GM06990 (cell line): ENCODE measurements at regions not wholly inside any gene's neighbourhood (a gene's known extent, or its start where the extent isn't known, plus 50 kb on each side); places are given as distances from the start of the nearest gene placed in this dataset.

ENCODE experiments used
- DNase-seq: peaks from one replicate; pipeline ENCODE4 v3.0.0-alpha.2; 2011; ENCODE audit not compliant: insufficient read length; ENCODE audit errors: extremely low read depth
- H3K27me3 ChIP-seq: replicated peaks from 2 replicates; pipeline ENCODE4 v1.6.0; 2011; ENCODE audit warnings: low read length; ENCODE audit not compliant: control insufficient read depth, insufficient read depth
- H3K36me3 ChIP-seq: 2 replicates; pipeline ENCODE4 v1.5.1; 2011; ENCODE audit warnings: low read length; ENCODE audit not compliant: control insufficient read depth, insufficient read depth
- H3K4me3 ChIP-seq: replicated peaks from 2 replicates; pipeline ENCODE4 v1.5.1; 2011; ENCODE audit warnings: low read depth, mild to moderate bottlenecking, control low read depth, low read length
- TF ChIP-seq, protein P1 (sequence below): IDR thresholded peaks from 2 replicates; pipeline ENCODE4 v1.5.1; 2011; ENCODE audit warnings: low read length, control low read depth, mild to moderate bottlenecking, inconsistent platforms; ENCODE audit not compliant: insufficient read depth, poor library complexity, severe bottlenecking

DNA sequence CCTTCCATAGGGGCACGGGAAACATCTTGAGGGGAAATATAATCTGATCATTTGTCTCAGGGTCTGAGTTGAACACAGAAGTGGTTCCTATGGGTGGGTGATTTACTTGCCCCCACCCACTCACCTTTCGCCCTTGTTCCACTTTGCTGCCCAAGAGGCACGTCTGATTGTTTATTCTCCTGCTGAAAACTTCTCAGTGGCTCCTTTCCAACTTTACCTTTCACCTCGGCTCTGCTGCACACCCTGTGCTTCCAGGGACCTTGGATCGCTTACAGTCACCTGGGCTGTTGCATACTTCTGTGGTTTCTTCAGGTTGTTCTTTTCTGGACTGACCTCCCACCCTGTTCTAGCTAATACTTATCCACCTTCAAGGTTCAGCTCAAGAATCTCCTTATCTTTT lies 213.4 kb upstream of the JADE1 start:
- Histone ChIP-seq H3K4me3 (no peak overlapping the region), H3K27me3 (no peaks in the 10 kb centered on the region), H3K36me3 (no peaks in the 10 kb centered on the region)
- TF ChIP-seq, protein P1, sequence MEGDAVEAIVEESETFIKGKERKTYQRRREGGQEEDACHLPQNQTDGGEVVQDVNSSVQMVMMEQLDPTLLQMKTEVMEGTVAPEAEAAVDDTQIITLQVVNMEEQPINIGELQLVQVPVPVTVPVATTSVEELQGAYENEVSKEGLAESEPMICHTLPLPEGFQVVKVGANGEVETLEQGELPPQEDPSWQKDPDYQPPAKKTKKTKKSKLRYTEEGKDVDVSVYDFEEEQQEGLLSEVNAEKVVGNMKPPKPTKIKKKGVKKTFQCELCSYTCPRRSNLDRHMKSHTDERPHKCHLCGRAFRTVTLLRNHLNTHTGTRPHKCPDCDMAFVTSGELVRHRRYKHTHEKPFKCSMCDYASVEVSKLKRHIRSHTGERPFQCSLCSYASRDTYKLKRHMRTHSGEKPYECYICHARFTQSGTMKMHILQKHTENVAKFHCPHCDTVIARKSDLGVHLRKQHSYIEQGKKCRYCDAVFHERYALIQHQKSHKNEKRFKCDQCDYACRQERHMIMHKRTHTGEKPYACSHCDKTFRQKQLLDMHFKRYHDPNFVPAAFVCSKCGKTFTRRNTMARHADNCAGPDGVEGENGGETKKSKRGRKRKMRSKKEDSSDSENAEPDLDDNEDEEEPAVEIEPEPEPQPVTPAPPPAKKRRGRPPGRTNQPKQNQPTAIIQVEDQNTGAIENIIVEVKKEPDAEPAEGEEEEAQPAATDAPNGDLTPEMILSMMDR, result no peak
- no peak for DNase-seq

GRCh38 chr4:128591482-128591881 lies 218.0 kb upstream of the JADE1 start:
- no peak for DNase-seq
- TF ChIP-seq, protein P1, result no peak
- no peak overlapping the region for H3K4me3 ChIP-seq
- no peaks in the 10 kb centered on the region for H3K36me3 ChIP-seq
- H3K27me3 ChIP-seq, result no peaks in the 10 kb centered on the region

DNA sequence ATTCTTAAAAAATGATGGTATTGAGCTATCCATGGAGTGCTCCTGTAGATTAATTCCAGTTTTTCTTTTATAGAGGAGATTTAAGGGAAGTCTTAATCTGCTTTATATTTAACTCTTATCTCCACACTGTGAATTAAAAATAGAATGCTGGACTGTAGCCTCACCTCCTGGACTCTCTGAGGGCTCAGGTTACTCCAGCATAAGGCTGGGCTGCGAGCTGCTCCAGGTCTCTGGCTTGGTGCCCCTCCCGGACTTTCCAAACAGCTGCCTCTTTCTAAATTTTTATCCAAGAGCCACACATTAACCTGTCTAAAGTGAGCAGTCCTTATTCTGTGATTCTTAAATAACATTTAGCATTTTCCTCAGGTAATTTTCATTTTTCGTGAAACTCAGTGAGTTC lies 218.7 kb upstream of the JADE1 start:
- TF ChIP-seq, protein P1, result no peak
- Histone ChIP-seq H3K27me3 (no peaks in the 10 kb centered on the region), H3K4me3 (no peak overlapping the region), H3K36me3 (no peaks in the 10 kb centered on the region)
- DNase-seq, result no peak

- Histone ChIP-seq H3K36me3 (no peaks in the 10 kb centered on the region), H3K4me3 (no peak overlapping the region), H3K27me3 (no peaks in the 10 kb centered on the region)
- TF ChIP-seq, protein P1, result no peak
- DNase-seq, result no peak
Measured at GRCh38 chr4:128590034-128590740, 219.3 kb upstream of the JADE1 start.

DNA sequence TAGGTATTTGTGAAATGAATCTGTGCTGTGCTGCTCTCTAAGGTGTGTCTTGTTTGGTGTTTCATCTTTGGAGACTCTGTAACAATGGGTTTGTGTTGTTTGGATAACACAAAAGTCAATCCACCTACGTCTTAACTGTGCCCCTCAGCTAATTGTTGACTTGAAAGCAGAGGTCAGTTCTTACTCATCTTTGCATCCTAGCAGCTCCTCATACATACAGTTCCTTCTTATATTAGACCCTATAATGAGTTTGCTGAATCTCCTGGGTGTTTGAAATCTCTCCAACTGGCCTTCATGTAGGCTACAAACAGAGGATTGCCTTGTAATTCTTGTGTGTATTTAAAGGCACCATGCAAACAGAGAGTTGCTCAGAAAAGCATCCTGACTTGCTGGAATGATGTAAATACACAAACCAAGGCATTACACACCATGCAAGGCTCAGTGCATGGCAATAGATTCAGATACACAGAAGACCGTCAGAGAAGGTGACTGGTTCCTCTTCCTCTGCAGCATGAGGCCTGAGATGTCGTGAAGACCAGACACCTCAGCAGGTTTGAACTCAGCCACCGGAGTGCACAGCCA lies 220.0 kb upstream of the JADE1 start:
- no peak for DNase-seq
- TF ChIP-seq, protein P1, result no peak
- no peaks in the 10 kb centered on the region for H3K27me3 ChIP-seq

DNA sequence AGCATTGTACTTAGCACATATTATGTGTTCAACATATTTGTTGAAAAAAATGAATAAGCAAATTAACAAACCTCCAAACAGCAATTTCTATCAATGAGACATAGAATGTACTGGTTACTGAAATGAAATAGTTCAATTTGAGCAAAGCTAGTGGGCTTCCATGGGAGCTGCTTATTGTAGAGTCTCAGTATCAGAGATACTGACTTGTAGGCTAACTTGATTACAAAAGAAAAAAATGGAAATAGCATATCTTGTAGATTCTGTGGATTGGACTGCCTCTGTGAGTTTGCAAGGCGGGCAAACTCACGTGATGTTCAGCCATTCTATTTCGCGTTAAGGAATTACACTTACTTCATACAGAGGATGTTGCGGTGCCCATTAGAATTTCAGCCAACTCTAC lies 222.1 kb upstream of the JADE1 start:
- H3K4me3 ChIP-seq, result no peak overlapping the region
- no peak for DNase-seq
- no peaks in the 10 kb centered on the region for H3K27me3 ChIP-seq
- TF ChIP-seq, protein P1, result no peak
- H3K36me3 ChIP-seq, result no peaks in the 10 kb centered on the region

More for the DNA sequence above, 220.0 kb upstream of the JADE1 start:
- H3K4me3 ChIP-seq, result no peak overlapping the region
- H3K36me3 ChIP-seq, result no peaks in the 10 kb centered on the region
